GM19395 (cell line): ENCODE measurements at regions not wholly inside any gene's neighbourhood (a gene's known extent, or its start where the extent isn't known, plus 50 kb on each side); places are given as distances from the start of the nearest gene placed in this dataset.

Experiments used
- ATAC-seq: cut with Tn5 transposase; IDR thresholded peaks from one replicate; pipeline ENCODE4 v1.9.1; 2021; ENCODE audit warnings: mild to moderate bottlenecking, moderate library complexity; ENCODE audit not compliant: unreplicated experiment

DNA sequence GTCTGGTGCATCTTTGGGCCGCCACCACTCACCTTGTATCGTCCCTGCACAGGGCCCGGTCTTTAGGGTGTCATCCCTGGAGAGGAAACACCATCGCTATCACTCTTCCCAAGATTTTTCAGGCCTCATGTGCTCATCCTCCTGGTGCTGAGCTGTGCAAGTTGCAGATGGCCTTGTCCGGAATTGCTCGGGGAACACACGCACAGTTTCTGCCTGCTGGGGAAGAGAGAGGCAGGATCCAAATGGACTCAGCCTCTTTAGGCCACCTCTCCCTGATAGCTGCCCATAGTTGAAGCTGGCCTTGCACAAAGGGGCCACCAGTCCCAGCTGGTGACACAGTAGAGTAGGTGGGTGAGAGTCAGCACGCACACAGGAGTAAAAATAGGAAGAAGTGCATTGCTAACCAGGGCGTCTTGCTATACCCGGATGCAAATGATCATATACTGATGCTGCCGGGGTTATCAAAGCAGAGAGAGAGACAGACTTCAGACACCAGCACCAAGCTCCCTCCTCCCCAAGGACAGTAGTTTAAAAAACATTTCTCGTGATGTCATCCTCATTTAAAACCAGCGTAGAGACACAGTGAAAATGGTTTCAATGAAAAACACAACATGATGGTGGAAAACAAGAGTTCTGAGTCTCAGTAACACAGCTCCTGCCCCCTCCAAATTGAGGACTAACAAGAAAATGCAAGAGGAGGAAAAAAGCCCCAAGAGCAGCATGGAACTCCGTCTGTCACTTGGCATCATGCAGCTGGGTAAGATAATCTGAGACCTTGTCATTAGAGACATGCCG is 147.5 kb upstream of the NCK2 start:
- ATAC-seq: no peak

DNA sequence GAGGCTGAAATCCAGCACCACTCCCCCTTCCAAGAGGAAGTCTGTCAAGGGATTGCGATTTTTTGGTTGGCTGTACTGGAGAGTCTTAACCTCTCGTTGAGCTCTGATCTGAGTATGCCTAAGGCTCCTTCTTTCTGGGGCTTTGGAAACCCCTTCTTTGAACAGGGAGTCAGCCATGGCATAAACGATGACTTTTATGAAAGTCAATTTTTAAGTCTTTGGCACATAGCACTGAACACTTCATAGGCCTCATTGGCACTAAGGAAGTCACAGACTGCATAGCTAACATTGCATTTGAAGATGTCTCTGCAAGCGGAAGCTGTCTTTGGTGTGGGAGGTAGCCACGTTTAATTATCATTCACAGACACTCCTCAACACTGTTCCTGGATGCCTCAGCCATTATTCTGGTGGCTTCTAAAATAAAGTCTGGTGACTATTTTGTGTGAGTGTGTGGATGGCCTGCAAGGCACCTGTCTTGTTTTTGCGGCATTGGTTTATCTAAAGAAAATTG is 148.2 kb upstream of the NCK2 start:
- ATAC-seq: no peak

DNA sequence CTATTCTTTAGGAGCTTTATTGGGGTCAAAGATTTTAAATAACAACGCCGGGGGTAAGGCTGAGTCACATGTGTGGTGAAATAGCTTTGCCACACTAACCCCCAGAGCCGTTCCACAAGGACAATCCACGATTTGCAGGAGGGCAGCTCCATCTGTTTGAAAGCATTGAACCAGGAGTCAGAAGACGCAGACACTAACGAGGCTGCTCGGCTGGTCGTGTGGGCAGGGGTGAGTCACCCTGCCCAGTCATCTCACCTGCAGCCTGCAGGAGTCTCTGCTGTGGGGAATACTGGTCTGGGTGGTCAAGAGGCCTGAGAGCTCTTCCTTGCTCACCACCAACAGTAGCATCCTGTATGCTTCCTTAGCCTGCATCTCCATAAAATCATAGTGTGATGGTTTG is 149.2 kb upstream of the NCK2 start:
- no peak for ATAC-seq

DNA sequence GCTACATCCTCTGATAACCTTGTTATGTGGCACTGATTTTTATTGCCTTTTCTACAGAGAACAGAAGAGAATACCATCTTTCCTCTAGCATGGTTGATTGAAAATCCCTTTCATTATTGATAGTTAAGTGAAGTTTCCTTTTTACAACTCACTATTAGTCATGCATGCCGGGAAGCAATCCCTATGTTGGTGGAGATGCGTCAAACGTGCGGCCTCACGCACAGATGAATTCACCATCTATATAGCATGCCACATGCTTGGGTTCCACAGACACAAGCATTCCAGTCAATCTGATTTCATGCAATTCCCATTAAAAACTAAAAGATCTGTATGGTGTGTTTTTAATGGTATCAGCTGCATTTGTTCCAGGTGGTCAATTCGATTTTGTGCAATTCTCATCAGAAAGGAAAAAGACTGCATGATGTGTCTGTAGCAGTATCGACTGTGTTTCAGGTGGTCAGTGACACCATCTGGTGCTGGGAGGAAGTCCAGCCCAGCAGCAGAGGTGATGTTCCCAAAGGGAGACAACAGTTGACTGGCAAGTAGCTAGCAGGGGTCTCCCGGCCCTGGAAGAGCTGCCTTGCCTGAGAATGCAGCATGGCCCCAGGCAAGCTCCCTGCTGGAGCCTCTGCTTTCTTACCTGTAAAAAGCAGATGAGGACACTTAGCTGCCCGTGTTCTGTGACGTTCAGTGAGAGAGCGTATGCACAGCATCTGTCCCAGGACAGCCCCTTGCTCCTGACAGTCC is 151.3 kb upstream of the NCK2 start:
- ATAC-seq: no peak

DNA sequence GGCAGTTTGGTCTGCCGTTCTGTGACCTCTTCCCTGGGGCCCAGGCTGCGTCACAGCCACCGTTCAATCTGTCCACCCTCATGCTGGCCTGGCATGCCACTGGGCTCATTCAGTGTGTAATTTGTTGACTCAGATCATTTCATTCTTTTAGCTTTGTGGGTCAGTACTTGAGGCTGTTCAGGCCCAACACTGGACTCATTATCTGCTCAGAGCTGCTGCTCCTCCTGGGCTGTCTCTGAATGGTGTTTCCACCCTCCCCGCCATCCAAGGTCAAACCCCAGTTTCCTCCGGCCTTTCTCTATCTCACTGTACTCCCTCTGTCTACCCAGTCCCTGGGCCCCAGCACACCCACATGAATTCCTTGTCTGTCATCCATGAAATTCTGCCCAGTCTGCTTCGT is 152.4 kb upstream of the NCK2 start:
- no peak for ATAC-seq

DNA sequence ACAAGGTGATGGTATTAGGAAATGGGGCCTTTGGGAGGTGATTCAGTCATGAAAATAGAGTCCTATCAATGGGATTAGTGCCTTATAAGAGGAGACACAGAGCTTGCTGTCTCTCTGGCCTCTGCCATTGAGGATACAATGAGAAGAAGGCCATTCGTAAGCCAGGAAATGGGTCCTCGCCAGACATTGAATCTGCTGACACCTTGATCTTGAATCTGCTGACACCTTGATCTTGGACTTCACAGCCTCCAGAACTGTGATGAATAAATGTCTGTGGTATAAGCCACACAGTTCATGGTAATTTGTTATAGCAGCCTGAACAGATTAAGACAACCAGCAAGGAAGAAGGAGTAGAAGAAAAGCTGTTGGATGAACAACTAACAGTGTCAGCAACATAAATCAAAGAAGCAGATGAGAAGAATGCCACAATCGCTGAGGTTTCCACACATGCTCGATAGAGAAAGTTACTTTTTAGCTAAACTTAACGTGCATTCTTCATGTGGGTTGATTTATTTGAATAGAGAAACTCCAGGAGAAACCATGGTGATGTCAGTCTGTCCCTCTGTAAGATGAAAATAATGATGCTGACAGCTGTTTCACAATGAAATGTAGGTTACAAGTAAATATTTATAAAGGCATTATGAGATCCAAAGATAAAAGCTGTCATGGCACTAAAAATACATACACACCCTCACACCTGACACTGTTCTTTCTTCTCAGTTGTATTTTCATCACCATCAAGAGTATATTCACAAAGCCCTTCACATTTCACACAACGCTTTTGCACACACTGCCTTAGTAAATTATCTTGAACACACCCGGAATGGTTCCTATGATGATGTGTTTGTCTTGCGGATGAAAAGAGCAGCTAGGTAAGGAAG is 153.7 kb upstream of the NCK2 start:
- no peak for ATAC-seq

DNA sequence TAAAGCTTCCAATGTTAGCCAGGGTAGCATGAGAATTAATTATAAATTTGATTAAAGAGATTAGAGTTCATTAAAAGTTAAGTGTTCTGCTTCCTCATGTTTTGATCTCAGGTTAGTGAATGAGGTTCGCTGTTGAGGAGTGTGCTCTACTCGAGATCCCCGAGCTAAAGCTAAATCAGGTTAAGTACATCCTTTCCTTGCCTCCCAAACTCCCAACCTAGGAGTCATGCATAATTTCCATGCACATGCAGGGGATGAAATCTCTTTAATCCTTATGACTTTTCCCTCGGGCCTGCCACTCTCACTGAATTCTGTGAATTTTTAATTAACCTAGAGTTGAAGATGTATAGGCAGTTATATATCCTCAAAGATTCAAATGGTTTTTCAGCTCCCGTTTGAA is 156.1 kb upstream of the NCK2 start:
- ATAC-seq: no peak

DNA sequence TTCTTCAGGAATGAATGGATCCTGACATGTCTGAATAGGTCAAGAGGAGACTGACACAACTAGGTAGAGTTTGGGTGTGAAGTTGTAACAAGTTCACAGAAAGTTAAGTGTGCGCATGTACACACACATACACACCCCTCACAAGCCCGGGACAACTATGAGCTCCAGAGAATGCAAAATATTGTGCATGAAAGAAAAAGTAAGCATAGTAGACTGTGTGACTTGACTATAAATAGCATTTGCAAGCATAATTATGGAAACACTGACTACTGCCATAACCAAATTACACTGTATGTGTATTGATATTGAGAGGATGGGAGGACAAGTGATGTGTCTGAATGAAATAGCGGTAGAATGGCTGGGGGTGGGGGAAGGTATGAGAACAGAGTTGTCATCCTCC is 157.1 kb upstream of the NCK2 start:
- ATAC-seq: no peak

DNA sequence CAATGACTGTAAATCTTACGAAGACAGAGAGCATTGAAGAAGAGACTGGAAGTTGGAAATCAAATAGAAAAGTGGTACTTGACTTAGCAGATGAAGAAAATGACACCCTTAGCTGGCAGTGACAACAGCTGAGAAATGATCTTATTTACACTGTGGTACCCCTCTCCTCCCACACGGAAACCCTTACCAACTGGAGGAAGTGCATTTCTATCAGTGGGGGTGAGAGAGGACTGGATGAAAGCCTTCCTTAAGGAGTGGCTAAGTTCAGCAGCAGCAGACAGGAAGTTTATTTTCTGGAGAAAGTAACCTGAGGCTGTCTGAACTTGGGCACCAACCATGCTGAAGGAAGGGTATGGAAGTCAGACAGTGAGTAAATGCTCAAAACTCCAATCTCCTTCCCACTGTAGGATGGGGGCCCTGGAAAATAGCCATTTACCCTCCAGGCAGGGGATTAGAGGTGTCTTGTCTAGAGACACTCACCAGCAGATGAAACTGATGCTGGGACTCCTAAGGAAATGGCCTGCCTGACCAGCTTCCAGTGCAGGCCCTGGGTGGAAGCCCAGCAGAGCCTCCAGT is 160.2 kb upstream of the NCK2 start:
- no peak for ATAC-seq

DNA sequence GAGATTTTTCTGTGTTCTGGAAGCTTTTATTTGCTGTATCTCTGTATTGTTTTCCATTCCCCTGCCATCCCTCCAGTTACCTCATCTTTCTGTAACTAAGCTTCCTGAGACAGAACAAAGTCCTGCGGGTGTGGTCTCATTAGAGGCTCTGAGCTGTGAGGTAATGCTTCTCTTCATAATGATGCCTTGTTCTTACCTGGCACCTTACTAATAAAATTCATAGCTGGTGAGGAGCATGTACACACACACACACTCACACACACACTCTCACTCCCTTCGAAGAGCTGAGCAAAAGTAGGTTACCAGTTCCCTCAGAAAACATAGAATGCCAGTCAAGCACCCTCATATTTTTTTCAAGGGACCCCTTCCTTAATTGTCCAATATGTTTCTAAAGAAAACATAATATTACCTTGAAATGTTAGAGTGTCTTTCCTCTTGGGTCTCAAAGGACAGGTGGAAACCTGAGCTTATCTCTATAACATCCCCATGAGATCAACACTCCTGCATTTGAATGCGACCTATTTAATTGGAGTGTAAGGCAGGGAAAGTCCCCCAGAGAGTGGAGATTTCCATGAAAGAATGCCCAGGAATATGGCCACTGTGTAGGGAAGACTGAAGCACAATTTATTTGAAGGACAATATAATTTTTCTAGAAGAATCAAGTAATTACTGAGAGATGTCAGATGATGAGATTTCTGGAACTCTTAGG is 161.6 kb upstream of the NCK2 start:
- ATAC-seq: no peak

DNA sequence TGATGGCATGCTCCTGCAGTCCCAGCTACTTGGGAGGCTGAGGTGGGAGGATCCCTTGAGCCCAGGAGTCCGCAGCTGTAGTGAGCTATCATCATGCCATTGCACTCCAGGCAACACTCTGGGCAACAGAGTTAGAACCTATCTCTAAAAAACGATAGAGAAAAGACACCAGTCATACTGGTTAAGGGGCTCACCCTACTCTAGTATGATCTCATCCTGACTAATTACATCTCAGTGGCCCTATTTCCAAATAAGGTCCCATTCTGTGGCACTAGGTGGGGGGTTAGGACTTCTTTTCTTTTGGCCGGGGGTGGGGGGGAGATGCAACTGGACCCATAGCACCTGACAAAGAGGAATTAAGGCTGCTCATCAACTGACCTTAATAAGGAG is 163.2 kb upstream of the NCK2 start:
- ATAC-seq: no peak

DNA sequence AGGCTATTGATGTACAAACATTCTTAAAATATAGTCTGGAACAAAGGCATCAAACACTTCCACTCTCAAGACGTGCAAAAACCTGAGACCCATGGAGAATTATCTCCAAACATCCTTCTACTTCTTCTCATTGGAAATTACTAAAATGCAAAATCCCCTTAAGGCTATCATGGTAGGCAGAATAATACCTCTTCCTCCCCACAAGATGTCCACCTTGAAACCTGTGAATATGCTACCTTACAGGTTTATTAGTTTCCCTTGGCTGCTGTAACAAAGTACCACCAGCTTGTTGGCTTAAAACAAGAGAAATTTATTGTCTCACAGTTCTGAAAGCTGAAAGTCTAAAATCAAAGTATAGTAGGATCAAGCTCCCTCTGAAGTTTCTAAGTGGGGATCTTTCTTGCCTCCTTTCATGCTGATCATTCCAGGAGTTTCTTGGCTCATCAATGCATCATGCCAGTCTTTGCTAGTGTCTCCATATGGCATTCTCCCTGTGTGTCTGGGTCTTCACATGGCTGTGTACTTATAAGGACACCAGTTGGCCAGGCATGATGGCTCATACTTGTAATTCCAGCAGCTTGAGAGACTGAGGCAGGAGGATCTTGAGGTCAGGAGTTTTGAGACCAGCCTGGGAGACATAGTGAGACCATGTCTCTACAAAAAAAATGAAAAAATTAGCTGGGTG is 163.7 kb upstream of the NCK2 start:
- no peak for ATAC-seq

DNA sequence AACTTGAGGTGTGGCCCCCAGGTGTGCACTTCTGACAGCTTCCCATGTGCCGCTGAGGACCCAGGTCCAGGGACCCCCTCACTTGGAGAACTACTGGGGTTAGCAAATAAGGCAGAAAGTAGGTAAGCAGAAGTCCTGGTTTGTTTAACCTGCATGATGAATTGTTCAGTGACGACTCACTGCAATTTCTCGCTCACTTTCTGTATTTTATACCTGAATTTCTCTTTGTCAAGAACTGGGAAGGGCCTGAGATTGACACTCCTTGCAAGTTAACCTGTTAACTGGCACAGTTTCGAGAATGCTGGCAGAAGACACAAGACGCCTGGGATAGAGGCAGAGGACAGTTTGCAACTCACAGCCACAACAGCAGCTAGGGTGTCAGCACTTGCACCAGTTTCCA is 164.5 kb upstream of the NCK2 start:
- ATAC-seq: no peak

DNA sequence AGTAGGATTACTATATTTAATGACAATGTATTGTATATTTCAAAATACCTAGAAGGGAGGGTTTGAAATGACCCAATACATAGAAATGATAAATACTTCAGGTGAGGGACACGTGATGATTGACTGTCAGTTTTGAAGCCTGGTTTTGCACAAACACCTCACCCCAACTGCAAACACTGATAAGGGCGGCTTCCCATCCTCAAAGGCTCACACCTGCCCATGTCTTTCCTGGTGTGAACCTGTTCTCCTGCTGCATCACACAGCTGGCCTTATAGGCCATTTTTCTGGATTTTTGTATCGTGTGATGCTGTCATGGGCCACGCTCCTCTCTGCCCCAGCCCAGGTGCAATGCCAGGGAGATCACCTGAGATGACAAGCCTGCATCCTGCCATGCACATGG is 166.5 kb upstream of the NCK2 start:
- ATAC-seq: no peak

DNA sequence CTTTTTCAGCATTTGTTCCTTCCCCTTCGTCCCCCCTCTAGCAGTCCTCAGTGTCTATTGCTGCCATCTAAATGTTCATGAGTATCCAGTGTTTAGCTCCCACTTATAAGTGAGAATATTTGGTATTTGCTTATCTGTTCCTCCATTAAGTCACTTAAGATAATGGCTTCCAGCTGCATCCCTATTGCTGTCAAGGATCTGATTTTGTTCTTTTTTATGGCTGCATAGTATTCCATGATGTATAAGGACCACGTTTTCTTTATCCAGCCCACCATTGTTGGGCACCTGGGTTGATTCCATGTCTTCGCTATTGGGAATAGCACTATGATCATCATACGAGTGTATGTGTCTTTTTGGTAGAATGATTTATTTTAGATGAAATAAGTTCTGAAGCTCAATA is 166.9 kb upstream of the NCK2 start:
- no peak for ATAC-seq

DNA sequence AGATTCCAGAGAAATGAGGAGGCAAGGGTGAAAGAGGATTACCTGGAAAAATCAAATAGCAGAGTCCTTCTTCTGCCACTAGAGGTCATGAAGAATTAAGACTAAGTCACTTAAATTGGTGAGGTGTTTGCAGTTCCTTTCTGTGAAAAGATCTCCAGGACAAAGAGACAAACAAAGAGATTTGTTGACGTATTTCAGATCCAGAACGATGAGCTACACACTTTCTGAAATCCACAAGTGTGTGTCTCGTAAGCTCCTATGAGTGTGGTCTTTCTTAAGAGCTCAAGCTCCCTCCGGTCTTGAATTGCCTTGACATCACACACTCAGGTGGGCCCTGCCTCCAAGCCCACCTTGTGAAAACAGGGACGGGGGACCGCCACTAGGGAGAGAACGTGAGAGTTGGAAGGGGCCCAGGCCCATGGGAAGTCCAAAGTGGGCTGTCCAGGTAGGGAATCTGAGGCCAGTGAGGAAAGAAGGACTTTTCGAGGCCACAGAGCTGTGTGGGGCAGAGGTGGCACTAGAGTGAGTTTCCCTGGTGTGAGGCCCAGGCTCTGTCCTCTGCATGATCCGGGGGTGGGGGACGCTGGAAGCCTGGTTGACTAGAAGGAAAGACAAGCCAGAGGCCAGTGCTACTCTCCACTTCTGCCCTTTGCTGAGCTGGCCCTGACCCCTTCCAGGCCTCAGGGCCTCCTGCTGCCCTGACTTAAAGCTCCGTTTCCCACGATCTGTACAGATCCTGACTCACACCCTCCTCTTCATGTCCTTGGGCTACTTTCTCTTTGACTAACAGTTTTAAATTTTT is 168.1 kb upstream of the NCK2 start:
- ATAC-seq: no peak

DNA sequence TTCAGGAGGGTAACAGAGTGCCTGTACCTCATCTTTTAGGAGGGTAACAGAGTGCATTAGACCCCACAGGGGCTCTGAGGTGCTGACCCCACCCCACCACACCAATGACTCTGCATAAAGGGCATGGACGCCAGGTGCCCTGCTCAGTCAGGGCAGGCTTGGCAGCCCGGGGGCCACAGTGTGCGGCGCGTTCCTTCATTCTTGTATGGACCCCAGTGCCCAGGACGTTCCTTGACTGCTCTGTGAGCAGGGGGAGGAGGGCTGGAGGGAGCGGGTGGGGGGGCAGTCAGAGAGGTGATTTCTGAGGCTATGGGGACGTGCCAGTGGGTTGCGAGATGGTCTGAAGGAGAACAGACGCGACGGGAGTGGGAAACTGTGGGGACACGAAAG is 168.7 kb upstream of the NCK2 start:
- no peak for ATAC-seq

DNA sequence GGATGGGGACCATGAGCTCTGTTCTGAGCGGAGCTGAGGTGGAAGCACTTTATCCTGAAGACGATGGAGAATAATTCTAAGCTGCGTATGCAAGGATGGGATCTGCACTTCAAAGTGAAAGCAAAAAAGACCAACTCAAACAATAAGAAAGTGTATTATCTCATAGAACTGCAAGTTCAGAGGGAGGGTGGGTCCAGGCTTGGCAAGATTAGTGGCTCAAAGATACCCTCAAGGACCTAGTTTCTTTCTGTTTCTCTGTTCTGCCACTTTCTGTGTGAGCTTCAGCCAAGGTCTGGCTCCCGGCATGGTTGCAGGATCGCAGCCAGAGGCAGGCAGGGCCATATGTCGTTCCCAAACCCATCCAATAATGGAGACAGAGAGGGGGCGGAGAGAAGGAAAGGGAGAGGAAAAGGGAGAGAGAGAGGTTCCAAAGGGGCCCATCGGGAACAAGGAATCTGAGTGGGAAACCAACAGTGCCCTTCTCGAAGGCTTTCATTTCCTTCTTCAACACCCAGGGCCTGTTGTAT is 169.2 kb upstream of the NCK2 start:
- no peak for ATAC-seq

DNA sequence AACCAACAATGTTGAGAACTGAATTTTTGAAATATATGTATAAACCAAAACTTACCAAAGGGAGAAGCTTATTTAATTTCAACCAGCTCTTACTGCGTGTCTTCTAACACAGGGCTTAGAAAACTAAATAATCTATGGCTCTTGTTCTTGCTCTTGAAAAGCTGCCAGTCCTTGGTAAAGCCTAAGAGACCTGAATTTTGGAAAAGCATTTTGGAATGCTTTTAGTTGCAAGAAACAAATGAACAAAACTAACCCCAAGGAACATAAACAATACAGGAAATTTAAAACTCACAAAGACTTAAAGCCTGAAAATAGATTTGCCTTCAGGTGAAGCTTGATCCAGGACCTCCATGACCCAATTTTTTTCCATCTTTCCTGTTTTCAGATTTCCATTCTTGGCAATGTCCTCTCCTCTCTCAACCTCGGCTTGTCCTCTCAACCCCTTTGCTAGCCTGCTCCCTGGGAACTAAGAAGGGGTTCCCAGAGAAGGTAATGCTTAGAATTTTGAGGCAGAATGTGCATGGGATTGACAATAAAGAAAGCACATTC is 169.8 kb upstream of the NCK2 start:
- no peak for ATAC-seq
